AG04449 (cell line): ENCODE measurements at regions not wholly inside any gene's neighbourhood (a gene's known extent, or its start where the extent isn't known, plus 50 kb on each side); places are given as distances from the start of the nearest gene placed in this dataset.

Experiments
- CTCF ChIA-PET: fragments of 350-600 bp; formaldehyde crosslinking; extraction: SDS; loops from one replicate; lab custom pipeline; 2021; ENCODE audit warnings: antibody characterized with exemption; lab: Yijun Ruan, JAX
- POLR2A ChIA-PET: fragments of 400-600, 350-600 bp; formaldehyde crosslinking; extraction: SDS; loops from one replicate; lab custom pipeline; 2020; ENCODE audit warnings: antibody characterized with exemption, inconsistent platforms; lab: Yijun Ruan, JAX
- DNase-seq: peaks from one replicate; pipeline ENCODE4 v3.0.0-alpha.2; 2010; ENCODE audit warnings: low read depth, low spot score
- H3K4me3 ChIP-seq: 2 replicates; pipeline ENCODE4 v1.5.1; 2011; ENCODE audit warnings: low read depth, mild to moderate bottlenecking, control low read depth, low read length
- CTCF ChIP-seq: IDR thresholded peaks from one replicate; pipeline ENCODE4 v1.5.1; 2011; ENCODE audit warnings: mild to moderate bottlenecking, moderate library complexity, low read length, control low read depth, inconsistent platforms; ENCODE audit not compliant: insufficient read depth; ENCODE audit errors: missing control alignments

- ChIA-PET POLR2A (no interaction called here), CTCF (no interaction called here)
- TF ChIP-seq CTCF, result no peak
- no peak overlapping the region for H3K4me3 ChIP-seq
- no peak for DNase-seq
These were observed 155.0 kb downstream of the FGF1 start for GRCh38 chr5:142530904-142531303.

GRCh38 chr5:142529626-142530278 is 156.1 kb downstream of the FGF1 start:
- DNase-seq, result peak; percentile 12
- ChIA-PET CTCF (interaction anchor here (1.7 kb wide), 1 partner anchor 18 kb away, joined by 5 read pairs; no protein-coding TSS in a partner anchor), POLR2A (no interaction called here)
- no peak for TF ChIP-seq CTCF
- H3K4me3 ChIP-seq, result no peak overlapping the region

GRCh38 chr5:142527664-142528295 is 158.1 kb downstream of the FGF1 start:
- TF ChIP-seq CTCF, result no peak
- ChIA-PET POLR2A (no interaction called here), CTCF (interaction anchor here (1.5 kb wide), 1 partner anchor 18 kb away, joined by 4 read pairs; no protein-coding TSS in a partner anchor)
- no peak for DNase-seq
- no peak overlapping the region for H3K4me3 ChIP-seq

GRCh38 chr5:142527234-142527633 is 158.7 kb downstream of the FGF1 start:
- no peak for DNase-seq
- no peak overlapping the region for H3K4me3 ChIP-seq
- ChIA-PET POLR2A (no interaction called here), CTCF (interaction anchor here (1.5 kb wide), 1 partner anchor 19 kb away, joined by 4 read pairs; no protein-coding TSS in a partner anchor)
- no peak for TF ChIP-seq CTCF

GRCh38 chr5:142522983-142523382 is 162.9 kb downstream of the FGF1 start:
- no peak for TF ChIP-seq CTCF
- CTCF ChIA-PET, result interaction anchor here (0.7 kb wide), 1 partner anchor 16 kb away, joined by 3 read pairs; no protein-coding TSS in a partner anchor
- H3K4me3 ChIP-seq, result no peak overlapping the region
- DNase-seq, result no peak
- POLR2A ChIA-PET, result no interaction called here

- H3K4me3 ChIP-seq, result no peak overlapping the region
- CTCF ChIA-PET, result no interaction called here
- DNase-seq, result no peak
- no peak for TF ChIP-seq CTCF
- POLR2A ChIA-PET, result no interaction called here
These were observed 164.2 kb downstream of the FGF1 start for GRCh38 chr5:142521706-142522105.
